HG02938 (cell line): ENCODE measurements at regions not wholly inside any gene's neighbourhood (a gene's known extent, or its start where the extent isn't known, plus 50 kb on each side); places are given as distances from the start of the nearest gene placed in this dataset.
"Not testable (repeated sequence)": the region's sequence is repeated elsewhere in the genome, so short reads cannot be mapped to it uniquely, and the experiment has no call there.

Experiments used
- ATAC-seq: cut with Tn5 transposase; IDR thresholded peaks from one replicate; pipeline ENCODE4 v1.9.1; 2021; ENCODE audit warnings: mild to moderate bottlenecking, moderate library complexity; ENCODE audit not compliant: unreplicated experiment

DNA sequence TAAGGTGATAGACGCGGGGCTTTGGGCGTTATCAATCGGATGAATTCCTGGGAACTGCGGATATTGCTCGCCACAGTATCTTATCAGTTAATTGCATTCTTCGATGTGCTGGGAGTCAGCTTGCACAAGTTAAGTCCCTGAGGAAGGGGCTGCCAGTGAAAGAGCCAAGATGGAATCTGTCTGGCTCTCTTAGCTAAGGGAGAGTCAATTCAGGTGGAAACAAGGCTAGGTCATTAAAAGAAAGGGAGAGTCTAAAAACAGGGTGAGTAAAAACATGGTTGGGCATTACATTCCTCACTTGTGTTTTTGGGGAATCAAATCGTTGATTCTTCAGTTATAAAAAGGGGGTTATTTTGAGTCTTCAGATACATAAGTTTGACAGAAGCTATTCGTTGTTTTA lies 196.2 kb downstream of the OTOP1 start:
- ATAC-seq = not testable (repeated sequence)

DNA sequence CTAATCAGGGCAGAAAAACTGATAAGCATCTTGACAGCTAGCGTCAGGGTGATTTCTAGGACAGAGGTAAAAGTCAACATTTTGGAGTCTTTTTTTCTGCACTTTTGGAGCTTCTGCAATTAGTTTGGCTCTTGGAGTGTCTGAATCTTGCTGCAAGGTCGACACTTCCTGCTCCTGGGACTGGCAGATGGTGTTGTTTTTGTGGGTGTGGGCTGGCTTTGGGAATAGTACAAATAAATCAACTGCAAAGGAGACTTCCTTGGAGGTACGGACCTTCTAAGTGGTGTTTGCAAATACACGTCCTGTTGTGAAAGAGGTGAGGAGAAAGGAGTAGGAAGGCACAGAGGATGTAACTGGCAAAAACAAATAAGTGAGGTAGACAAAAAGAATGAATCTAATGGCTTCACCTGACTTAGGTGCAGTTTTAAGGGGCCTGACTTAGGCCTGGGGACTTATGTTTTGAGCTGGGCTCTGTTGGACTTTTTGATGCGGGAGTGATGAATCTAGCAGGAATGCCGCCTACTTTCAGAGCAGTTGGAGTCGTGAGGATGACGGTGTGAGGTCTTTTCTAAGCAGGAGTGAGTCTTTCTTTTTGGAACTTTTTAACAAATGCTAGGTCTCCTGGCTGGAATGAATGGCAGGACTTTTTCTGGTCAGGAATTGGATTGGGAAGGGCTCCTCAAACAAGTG lies 195.1 kb downstream of the OTOP1 start:
- not testable (repeated sequence) for ATAC-seq

DNA sequence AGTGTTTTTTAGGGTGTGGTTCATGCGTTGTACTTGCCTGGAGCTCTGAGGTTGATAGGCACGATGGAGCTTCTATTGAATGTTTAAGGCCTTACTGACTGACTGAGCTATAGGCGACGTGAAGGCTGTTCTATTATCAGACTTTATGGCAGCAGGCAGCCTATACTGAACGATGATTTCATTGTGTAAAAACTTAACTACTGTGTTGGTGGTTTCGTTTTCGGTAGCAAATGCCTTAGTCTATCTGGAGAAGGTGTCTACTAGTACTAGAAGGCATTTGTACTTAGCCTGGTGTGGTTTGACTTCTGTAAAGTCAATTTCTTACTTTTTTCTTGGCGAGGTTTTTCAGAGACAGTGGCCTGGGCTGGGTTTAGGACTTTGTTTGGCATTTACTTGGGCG lies 194.4 kb downstream of the OTOP1 start:
- not testable (repeated sequence) for ATAC-seq

DNA sequence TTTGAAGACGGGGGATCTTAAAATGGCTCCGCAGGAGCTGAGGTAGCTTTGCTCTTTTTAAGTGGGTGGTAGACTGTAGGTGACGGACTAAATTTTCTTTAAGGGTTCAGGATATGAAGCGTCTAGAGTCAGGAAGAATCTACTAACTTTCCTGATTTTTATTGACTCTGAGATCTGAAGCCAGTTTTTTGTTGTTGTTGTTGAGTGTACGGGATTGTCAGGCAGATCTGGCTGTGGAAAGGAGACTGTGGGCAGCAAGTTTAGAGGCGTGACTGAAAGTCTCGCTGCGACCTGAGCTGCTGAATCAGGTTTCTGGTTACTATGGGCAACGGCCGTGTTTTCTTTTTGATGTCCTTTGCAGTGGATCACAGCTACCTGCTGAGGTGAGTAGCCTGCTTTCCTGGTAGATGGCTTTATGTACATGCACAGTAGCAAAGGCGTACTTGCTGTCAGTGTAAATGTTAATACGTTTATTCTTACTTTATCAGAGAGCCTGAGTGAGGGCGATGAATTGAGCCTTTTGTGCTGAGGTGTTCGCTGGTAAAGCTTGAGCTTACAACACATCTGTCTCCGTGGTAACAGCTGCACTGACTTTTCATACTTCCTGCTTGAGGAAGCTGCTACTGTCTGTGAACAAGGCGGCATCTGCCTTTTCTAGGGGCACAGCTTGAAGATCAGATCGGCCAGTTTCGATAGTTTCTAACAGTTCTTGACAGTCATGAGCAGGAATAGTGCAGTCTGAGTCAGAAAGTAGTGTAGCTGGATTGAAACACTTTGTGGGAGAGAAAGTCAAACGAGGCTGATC lies 193.7 kb downstream of the OTOP1 start:
- ATAC-seq = not testable (repeated sequence)

DNA sequence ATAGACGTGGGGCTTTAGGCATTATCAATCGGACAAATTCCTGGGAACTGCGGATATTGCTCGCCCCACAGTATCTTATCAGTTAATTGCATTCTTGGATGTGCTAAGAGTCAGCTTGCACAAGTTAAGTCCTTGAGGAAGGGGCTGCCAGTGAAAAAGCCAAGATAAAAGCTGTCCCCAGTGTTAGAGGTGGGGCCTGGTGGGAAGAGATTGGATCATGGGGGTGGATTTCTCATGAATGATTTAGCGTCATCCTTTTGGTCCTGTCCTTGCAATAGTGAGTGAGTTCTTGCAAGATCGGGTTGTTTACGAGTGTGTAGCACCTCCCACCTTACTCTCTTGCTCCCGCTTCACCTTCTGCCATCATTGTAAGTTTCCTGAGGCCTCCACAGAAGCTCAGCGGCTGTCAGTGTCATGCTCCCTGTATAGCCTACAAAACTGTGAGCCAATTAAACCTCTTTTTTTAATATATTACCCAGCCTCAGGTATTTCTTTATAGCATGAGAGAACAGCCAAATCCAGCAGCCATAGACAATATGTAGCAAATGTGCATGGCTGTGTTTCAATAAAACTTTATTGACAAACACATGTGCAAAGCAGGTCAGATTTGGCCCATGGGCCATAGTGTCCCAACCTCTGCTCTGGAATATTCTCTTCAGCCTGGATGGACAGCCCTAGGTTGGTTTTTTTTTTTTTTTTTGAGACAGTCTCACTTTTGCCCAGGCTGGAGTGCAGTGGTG lies 189.2 kb downstream of the OTOP1 start:
- not testable (repeated sequence) for ATAC-seq

DNA sequence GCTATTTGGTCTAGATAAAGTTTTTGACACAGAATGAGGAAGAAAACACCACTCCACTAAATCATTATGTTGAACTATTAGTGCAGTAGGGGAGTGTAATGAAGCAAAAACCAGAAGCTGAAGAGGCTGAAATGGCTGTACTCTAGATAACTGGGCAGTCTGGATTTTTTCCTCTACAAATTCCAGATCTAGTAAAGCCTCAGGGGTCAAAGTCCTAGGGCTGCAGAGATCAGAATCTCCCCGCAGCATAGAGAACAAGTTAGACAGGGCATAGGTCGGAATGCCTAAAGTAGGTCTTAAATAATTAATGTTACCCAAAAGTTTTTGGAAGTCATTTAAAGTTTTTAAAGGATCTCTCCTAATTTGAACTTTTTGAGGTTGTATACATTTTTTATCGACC lies 180.9 kb downstream of the OTOP1 start:
- not testable (repeated sequence) for ATAC-seq

DNA sequence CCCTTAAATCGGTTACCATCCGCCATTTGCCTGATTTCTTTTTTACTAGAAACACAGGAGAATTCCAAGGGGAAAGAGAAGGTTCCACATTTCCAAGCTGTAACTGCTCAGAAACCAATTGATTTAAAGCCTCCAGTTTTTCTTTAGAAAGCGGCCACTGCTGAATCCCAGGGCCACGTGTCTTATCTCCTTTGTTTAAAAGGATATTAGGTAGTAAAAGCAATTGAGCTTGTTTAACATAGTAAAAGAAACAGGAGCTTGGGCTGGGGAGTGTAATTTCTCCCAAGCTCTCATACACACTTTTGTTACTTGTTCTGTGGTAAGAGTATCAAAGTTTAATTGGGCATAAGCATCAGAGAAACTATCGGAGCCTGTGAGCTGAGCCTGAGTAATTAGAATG lies 180.0 kb downstream of the OTOP1 start:
- not testable (repeated sequence) for ATAC-seq

DNA sequence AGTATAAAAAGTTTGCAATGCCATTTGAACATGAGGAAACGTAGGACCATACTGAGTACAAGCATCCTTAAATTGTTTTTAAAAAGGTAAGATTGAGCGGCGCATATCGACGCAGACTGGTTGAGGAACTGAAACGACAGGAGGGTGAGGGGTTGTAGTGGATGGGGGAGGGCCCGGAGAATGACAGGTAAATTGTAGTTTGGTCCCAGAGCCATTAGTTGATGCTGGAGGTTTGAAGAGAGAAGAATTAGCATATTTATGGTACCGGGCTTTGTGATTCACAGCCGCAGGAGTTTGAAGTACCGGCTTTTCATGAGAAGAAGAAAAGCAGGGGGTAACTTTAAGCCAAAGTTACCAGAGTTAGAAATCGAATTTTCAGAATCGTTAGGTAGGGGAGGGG lies 179.5 kb downstream of the OTOP1 start:
- ATAC-seq = not testable (repeated sequence)

DNA sequence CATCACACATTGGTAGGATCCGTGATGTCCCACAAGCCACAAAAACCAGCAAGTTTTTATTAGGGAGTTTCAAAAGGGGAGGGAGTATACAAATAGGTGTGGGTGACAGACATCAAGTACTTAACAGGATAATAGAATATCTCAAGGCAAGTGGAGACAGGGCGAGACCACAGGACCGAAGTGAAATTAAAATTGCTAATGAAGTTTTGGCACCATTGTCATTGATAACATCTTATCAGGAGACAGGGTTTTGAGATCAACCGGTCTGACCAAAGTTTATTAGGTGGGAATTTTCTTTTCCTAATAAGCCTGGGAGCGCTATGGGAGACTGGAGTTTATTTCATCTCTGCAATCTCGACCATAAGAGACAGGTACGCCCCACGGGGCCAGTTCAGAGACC lies 178.5 kb downstream of the OTOP1 start:
- not testable (repeated sequence) for ATAC-seq

DNA sequence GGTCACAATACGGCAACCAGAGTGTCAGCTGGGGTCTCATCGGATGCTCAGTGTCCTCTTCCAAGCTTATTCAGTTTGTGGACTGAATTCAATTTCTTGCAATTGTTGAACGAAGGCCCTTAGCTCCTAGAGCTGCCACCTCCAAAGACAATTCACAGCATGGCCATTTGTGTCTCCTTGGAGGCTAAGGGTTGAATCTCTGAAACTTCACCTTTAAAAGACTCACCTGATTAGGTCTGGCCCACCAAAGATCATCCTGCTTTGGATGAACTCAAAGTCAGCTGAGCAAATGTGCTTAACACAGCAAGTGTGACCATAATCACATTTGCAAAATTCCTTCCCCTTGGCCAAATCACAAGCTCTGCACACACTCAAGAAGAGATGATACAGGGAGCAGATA lies 175.9 kb downstream of the OTOP1 start:
- ATAC-seq = not testable (repeated sequence)

DNA sequence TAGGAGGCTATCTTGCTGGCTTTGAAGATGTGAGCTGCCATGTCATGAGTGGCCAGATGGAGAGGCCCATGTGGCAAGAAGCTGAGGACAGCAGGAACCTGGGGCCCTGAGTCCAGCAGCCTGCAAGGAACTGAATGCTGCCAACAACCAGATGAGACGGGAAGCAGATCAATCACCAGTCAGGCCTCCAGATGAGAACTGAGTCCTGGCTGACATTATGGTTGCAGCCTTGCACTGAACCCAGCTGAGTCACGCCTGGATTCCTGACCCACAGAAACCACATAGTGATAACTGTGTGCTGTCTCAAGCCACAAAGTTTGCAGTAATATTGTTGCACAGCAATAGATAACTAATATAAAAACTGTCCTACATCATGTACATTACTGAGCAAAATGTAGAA lies 173.8 kb downstream of the OTOP1 start:
- ATAC-seq = not testable (repeated sequence)

DNA sequence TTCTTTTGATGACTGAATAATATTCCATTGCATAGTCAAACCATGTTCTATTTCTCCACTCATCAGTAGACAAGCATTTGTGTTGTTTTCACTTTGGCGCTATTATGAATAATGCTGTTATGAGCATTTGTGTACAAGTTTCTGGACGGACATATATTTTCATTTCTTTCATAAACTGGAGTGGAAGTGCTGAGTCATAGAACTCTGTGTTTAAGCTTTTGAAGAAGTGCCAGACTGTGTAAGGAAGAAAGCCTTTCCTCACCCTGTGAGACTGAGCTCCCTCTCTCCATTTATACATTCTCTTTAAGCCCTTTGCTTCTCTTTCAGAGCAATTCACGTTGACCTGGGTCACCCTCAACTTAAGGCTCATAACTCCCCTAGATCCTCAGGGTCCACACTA lies 169.5 kb downstream of the OTOP1 start:
- ATAC-seq = not testable (repeated sequence)

DNA sequence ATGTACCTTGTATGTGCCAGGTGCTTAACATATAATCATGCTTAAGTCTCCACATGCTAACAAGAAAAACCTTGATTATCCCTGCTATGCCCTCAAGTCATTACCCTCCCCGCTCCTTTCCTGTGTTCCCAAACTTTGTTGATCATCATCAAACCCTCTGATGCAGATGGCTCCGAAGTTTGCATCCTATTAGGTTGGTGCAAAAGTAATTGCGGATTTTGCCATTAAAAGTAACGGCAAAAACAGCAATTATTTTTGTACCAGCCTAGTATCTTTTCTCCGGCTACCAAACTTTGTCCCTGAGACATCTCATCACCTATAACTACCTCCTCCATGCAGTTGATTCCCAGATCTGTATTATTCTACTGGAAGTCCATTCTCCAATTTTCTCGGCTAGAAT lies 142.6 kb downstream of the OTOP1 start:
- not testable (repeated sequence) for ATAC-seq

DNA sequence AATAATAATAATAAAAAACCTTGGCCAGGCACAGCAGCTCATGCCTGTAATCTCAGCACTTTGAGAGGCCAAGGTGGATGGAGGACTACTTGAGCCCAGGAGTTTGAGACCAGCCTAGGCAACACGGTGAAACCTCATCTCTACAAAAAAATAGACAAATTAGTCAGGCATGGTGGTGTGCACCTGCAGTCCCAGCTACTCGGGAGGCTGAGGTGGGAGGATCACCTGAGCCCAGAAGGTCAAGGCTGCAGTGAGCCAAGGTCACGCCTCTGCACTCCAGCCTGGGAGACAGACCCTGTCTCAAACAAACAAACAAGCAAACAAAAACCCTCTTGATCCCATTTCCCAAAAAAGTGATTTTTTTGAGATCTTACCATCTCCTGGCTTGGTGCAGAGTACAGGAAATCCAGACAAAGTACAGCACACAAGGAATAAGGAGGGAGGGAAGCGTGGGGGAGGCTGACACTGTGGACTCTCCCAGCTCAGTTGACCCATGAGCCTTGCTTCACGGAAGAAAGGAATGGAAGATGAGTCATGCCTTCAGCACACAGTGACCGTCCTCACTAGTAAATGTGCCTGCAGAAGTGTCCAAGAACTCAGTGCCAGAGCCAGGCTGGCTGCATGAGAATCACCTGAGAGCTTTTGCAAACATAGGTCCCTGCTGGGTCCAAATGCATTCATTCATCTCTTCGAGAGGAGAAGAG lies 136.9 kb downstream of the OTOP1 start:
- ATAC-seq = not testable (repeated sequence)

DNA sequence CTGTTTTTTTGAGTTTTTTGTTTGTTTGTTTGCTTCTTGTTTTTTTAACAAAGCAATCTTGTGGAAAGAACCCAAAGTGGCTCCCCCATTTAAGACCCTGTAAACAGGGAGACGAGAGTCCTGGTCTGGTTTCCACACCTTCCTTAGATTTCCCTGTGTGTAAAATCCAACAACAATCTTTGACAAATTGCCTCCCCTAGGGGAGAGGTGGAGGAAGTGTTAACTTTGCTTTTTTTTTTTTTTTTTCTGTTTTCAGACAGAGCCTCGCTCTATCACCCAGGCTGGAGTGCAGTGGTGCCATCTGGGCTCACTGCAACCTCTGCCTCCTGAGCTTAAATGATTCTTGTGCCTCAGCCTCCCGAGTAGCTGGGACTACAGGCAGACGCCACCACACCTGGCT lies 136.0 kb downstream of the OTOP1 start:
- not testable (repeated sequence) for ATAC-seq

DNA sequence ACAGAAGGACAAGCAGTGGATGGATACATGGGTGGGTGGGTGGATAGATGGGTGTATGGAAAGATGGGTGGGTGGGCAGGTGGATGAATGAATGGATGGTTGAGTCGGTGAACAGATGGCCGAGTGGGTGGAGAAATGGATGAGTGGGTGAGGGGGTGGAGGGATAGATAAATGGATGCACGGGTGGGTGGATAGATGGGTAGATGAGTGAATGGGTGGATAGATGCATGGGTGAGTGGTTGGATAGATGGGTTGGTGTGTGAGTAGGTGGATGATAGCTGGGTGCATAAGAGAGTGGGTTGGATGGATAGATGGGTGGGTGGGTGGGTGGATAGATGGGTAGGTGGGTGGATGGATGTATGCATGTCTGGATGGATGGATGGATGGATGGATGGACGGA lies 134.6 kb downstream of the OTOP1 start:
- ATAC-seq = not testable (repeated sequence)

DNA sequence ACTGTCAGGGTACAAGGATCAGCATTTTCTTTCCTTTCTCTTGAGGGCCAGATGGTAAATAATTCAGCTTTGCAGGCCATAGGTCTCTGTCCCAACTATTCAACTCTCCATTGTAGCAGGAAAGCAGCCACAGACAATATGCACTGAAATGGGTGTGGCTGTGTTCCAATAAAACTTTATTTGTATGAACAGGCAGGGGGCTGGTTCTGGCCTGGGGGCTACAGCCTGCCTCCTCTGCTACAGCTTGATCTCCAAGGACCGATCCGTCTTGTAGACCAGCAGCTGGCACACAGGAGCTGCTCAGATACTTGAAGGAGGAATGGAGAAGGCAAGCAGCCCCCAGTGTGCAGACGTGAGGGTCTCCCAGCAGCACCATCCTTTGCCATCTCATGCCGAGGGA lies 127.1 kb downstream of the OTOP1 start:
- not testable (repeated sequence) for ATAC-seq

DNA sequence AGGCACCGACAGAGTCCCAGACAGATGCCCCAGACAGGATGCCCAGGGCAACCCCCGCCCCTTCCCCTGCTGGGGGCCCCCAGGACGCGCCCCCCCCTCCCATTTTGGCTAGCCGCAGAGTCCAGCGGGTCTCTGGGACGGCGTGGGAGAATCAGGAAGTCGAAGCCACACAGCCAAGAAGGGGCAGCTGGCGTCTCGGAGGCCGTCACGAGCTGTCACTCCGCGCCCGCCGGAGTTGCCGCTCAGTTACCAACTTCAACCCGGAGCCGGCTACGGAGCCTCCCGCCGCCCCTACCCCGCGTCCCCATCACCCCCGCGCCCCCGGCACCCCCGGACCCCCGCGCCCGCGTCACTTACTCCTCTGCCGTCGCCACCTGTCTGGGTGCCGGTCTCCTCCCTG lies 119.8 kb downstream of the OTOP1 start:
- ATAC-seq = not testable (repeated sequence)

DNA sequence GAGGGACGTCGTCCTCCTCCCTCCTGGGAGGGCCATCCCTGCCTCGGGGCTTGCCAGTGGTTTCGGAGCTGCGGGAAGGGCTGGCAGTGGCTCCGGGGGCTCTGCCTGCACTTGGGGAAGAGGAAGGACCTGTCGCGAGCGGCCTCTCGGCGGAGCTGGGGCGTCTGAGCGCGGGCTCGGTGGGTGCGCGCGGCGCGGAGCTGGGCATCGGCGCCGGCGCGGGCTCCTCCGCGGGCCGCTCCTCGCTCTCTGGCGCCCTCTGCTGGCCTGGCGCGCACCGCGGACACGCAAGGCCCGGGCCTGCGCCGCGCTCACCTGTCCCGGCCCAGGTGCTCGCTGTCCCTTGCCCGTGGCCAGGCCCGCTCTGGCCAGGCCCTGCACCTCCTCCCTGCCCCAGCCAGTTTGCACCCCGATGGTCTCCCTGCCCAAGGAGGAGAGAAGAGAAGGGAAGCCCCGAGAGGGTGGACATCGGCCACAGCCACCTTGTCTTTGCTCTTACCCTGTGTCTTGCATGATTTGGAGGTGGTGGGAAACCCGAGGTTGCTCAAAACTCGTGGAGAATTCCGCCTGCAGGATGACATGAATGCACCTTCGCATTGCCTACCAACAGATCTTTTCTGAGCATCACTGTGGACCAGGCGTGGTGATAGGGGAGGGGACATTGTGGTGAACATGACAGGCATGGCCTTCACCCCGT lies 119.2 kb downstream of the OTOP1 start:
- not testable (repeated sequence) for ATAC-seq

DNA sequence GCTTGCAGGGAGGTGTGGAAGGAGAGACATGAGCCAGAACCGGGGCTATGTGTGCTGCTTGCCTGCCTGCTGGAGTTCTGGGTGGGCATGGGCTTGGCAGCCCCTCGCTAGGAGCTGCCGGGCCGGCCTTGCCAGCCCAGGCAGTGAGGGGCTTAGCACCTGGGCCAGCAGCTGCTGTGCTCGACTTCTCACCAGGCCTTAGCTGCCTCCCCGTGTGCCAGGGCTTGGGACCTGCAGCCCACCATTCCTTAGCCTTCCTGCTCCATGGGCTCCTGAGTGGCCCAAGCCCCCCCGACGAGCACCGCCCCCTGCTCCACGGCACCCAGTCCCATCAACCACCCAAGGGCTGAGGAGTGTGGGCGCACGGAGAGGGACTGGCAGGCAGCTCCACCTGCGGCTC lies 111.3 kb downstream of the OTOP1 start:
- ATAC-seq = not testable (repeated sequence)
